ENCODE measurements at regions not wholly inside any gene's neighbourhood (a gene's known extent, or its start where the extent isn't known, plus 50 kb on each side); places are given as distances from the start of the nearest gene placed in this dataset.
"Not testable (repeated sequence)": the region's sequence is repeated elsewhere in the genome, so short reads cannot be mapped to it uniquely, and the experiment has no call there.

- no peak overlapping the region for H3K27ac Mint-ChIP-seq
Observed at GRCh38 chr2:234249034-234249735, 198.7 kb downstream of the SPP2 start.

DNA sequence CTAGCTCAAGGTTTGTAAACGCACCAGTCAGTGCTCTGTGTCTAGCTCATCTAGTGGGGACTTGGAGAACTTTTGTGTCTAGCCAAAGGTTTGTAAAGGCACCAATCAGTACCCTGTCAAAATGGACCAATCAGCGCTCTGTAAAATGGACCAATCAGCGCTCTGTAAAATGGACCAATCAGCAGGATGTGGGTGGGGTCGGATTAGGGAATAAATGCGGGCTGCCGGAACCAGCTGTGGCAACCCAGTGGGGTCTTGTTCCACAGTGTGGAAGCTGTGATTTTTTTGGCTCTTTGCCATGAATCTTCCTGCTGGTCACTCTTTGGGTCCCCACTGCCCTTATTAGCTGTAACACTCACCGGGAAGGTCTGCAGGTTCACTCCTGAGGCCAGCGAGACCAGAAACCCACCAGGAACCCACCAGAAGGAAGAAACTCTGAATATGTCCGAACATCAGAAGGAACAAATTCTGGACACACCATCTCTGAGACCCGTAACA is 197.8 kb downstream of the SPP2 start:
- not testable (repeated sequence) for H3K79me1 ChIP-seq (ENCODE audit: insufficient read depth, low read depth, low read length, poor library complexity, severe bottlenecking); H3K4me3 Mint-ChIP-seq; H3K18ac ChIP-seq (ENCODE audit: insufficient read length, low read depth, low read length); H3K9me3 ChIP-seq (ENCODE audit: control insufficient read depth, low read depth, low read length); H3K79me2 ChIP-seq (ENCODE audit: insufficient read depth, low read length); H3T11ph ChIP-seq (ENCODE audit: low read length); H3K4me2 ChIP-seq (ENCODE audit: insufficient read depth, insufficient read length, low read length); H4K91ac ChIP-seq (ENCODE audit: insufficient read length, low read depth, low read length); H3K27ac ChIP-seq (ENCODE audit: insufficient read length, low read depth, low read length); H3K27me3 ChIP-seq (ENCODE audit: insufficient read depth, low read length); H2BK5ac ChIP-seq (ENCODE audit: insufficient read length, low read length); DNase-seq; H4K8ac ChIP-seq (replicated peaks; ENCODE audit: insufficient read length, low read depth, low read length); H2BK20ac ChIP-seq (ENCODE audit: low read depth, low read length, poor library complexity, severe bottlenecking); H4K20me1 ChIP-seq (ENCODE audit: control insufficient read depth, insufficient read depth, insufficient read length); H2BK15ac ChIP-seq (ENCODE audit: low read depth, low read length); H3K27me3 Mint-ChIP-seq (ENCODE audit: low read depth); H2BK120ac ChIP-seq (ENCODE audit: low read depth, low read length, poor library complexity, severe bottlenecking); H4K5ac ChIP-seq (ENCODE audit: insufficient read length, low read depth, low read length); H2BK12ac ChIP-seq (ENCODE audit: insufficient read length, low read depth, low read length); H3K23ac ChIP-seq (ENCODE audit: insufficient read length, low read depth, low read length); H3K27ac Mint-ChIP-seq; H2AK5ac ChIP-seq (ENCODE audit: insufficient read length, low read length); H2AFZ ChIP-seq (ENCODE audit: low read length); H3K9ac ChIP-seq (ENCODE audit: extremely low read depth, insufficient read length, low read length); H3K56ac ChIP-seq (ENCODE audit: insufficient read length, low read depth, low read length); H3K14ac ChIP-seq (ENCODE audit: insufficient read depth, low read length); H3K4me1 ChIP-seq (ENCODE audit: insufficient read depth, low read length); H3K4ac ChIP-seq (ENCODE audit: low read depth, low read length); H3K23me2 ChIP-seq (ENCODE audit: insufficient read length, low read depth, low read length, poor library complexity, severe bottlenecking)
- peaks cover 9 to 17% of the 10 kb centered on the region in 2 experiments; a peak in 4 of 5 replicates for H3K9me3 Mint-ChIP-seq
- peaks cover 11 to 20% of the 10 kb centered on the region in 2 experiments; a peak in 3 of 4 replicates for H3K4me1 Mint-ChIP-seq
- WGBS (ENCODE audit: extremely low coverage, insufficient read length, low lambda C conversion rate): no CpG with 5 or more reads among the region's 10 CpGs
- peaks cover 2 to 18% (median 7%) of the 10 kb centered on the region in 3 experiments; a peak in 6 of 7 replicates for H3K36me3 Mint-ChIP-seq (ENCODE audit: insufficient read depth in 1 of 3, low read depth in 3 of 3)

More at GRCh38 chr2:234249034-234249735, 198.7 kb downstream of the SPP2 start:
- no peak overlapping the region for H3K23ac ChIP-seq (ENCODE audit: insufficient read length, low read depth, low read length)
- no peak overlapping the region for H2AFZ ChIP-seq (ENCODE audit: low read length)
- no peak overlapping the region for H2BK12ac ChIP-seq (ENCODE audit: insufficient read length, low read depth, low read length)
- Mint-ChIP-seq H3K27me3 (ENCODE audit: low read depth) (peaks cover 6% of the 10 kb centered on the region), H3K4me1 (peaks cover 11 to 20% of the 10 kb centered on the region in 2 experiments; a peak in 3 of 4 replicates), H3K36me3 (ENCODE audit: insufficient read depth in 1 of 3, low read depth in 3 of 3) (peaks cover 2 to 18% (median 7%) of the 10 kb centered on the region in 3 experiments; a peak in 6 of 7 replicates), H3K4me3 (no peak overlapping the region), H3K9me3 (peaks cover 9 to 17% of the 10 kb centered on the region in 2 experiments; a peak in 4 of 5 replicates)
- H3K27ac ChIP-seq (ENCODE audit: insufficient read length, low read depth, low read length): no peak overlapping the region
- no peak for DNase-seq
- no peak overlapping the region for H3K14ac ChIP-seq (ENCODE audit: insufficient read depth, low read length)
- H3K9ac ChIP-seq (ENCODE audit: extremely low read depth, insufficient read length, low read length): no peak overlapping the region
- no peaks in the 10 kb centered on the region for H4K20me1 ChIP-seq (ENCODE audit: control insufficient read depth, insufficient read depth, insufficient read length)
- H3K18ac ChIP-seq (ENCODE audit: insufficient read length, low read depth, low read length): no peak overlapping the region
- no peak overlapping the region for H4K8ac ChIP-seq (replicated peaks; ENCODE audit: insufficient read length, low read depth, low read length)
- H2AK5ac ChIP-seq (ENCODE audit: insufficient read length, low read length): no peak overlapping the region
- H3K4me1 ChIP-seq (ENCODE audit: insufficient read depth, low read length): peaks cover 2% of the 10 kb centered on the region; the same call in 1 of the 2 replicates
- H4K91ac ChIP-seq (ENCODE audit: insufficient read length, low read depth, low read length): no peak overlapping the region
- H3K4me2 ChIP-seq (ENCODE audit: insufficient read depth, insufficient read length, low read length): no peak overlapping the region
- no peak overlapping the region for H2BK120ac ChIP-seq (ENCODE audit: low read depth, low read length, poor library complexity, severe bottlenecking)
- no peak overlapping the region for H2BK15ac ChIP-seq (ENCODE audit: low read depth, low read length)
- H4K5ac ChIP-seq (ENCODE audit: insufficient read length, low read depth, low read length): no peak overlapping the region
- H3K23me2 ChIP-seq (ENCODE audit: insufficient read length, low read depth, low read length, poor library complexity, severe bottlenecking): no peaks in the 10 kb centered on the region
- H3K4ac ChIP-seq (ENCODE audit: low read depth, low read length): no peak overlapping the region
- H2BK5ac ChIP-seq (ENCODE audit: insufficient read length, low read length): no peak overlapping the region
- no peak overlapping the region for H3T11ph ChIP-seq (ENCODE audit: low read length)
- no peaks in the 10 kb centered on the region for H3K9me3 ChIP-seq (ENCODE audit: control insufficient read depth, low read depth, low read length)
- no CpG with 5 or more reads among the region's 5 CpGs for WGBS (ENCODE audit: extremely low coverage, insufficient read length, low lambda C conversion rate)
- H3K79me2 ChIP-seq (ENCODE audit: insufficient read depth, low read length): no peaks in the 10 kb centered on the region
- H3K79me1 ChIP-seq (ENCODE audit: insufficient read depth, low read depth, low read length, poor library complexity, severe bottlenecking): no peaks in the 10 kb centered on the region
- H2BK20ac ChIP-seq (ENCODE audit: low read depth, low read length, poor library complexity, severe bottlenecking): no peak overlapping the region
- TF ChIP-seq, protein P1, sequence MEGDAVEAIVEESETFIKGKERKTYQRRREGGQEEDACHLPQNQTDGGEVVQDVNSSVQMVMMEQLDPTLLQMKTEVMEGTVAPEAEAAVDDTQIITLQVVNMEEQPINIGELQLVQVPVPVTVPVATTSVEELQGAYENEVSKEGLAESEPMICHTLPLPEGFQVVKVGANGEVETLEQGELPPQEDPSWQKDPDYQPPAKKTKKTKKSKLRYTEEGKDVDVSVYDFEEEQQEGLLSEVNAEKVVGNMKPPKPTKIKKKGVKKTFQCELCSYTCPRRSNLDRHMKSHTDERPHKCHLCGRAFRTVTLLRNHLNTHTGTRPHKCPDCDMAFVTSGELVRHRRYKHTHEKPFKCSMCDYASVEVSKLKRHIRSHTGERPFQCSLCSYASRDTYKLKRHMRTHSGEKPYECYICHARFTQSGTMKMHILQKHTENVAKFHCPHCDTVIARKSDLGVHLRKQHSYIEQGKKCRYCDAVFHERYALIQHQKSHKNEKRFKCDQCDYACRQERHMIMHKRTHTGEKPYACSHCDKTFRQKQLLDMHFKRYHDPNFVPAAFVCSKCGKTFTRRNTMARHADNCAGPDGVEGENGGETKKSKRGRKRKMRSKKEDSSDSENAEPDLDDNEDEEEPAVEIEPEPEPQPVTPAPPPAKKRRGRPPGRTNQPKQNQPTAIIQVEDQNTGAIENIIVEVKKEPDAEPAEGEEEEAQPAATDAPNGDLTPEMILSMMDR (conservative IDR thresholded peaks at IDR 0.05): no peak
- no peak overlapping the region for H3K56ac ChIP-seq (ENCODE audit: insufficient read length, low read depth, low read length)
- H3K27me3 ChIP-seq (ENCODE audit: insufficient read depth, low read length): no peaks in the 10 kb centered on the region

Data from H9 (cell line).